Neural cell (in vitro differentiated cells): ENCODE measurements at regions not wholly inside any gene's neighbourhood (a gene's known extent, or its start where the extent isn't known, plus 50 kb on each side); places are given as distances from the start of the nearest gene placed in this dataset.

ENCODE experiments used
- CTCF ChIP-seq: fragments of 450-650 bp; IDR thresholded peaks from 2 replicates; pipeline ENCODE4 v1.5.1; 2014; ENCODE audit warnings: antibody characterized with exemption, mild to moderate bottlenecking, moderate library complexity; ENCODE audit not compliant: poor library complexity, severe bottlenecking
- EP300 ChIP-seq: fragments of 450-650 bp; conservative IDR thresholded peaks from 2 replicates; pipeline ENCODE4 v1.6.1; 2014; ENCODE audit warnings: antibody characterized with exemption, mild to moderate bottlenecking, moderate library complexity; ENCODE audit not compliant: poor library complexity, severe bottlenecking

- TF ChIP-seq EP300 (no peak), CTCF (no peak)
Observed at GRCh38 chr2:11877764-11878163, 131.3 kb downstream of the LPIN1 start.
